Fibroblast of lung (primary cell): ENCODE measurements at regions not wholly inside any gene's neighbourhood (a gene's known extent, or its start where the extent isn't known, plus 50 kb on each side); places are given as distances from the start of the nearest gene placed in this dataset.

ENCODE experiments used
- CTCF ChIP-seq, 2 donors: IDR thresholded peaks in 1 of 2; conservative IDR thresholded peaks in 1 of 2; 1 replicate in 1 of 2; 2 replicates in 1 of 2; pipeline ENCODE4 v1.5.1; 2011 to 2012; ENCODE audit warnings: low read length in 2 of 2, control low read depth in 1 of 2, inconsistent platforms in 1 of 2, low read depth in 1 of 2, mild to moderate bottlenecking in 1 of 2
- EZH2 ChIP-seq: IDR thresholded peaks from 2 replicates; pipeline ENCODE4 v1.5.1; 2012; ENCODE audit warnings: low read length, control low read depth, mild to moderate bottlenecking; ENCODE audit errors: missing control alignments

DNA sequence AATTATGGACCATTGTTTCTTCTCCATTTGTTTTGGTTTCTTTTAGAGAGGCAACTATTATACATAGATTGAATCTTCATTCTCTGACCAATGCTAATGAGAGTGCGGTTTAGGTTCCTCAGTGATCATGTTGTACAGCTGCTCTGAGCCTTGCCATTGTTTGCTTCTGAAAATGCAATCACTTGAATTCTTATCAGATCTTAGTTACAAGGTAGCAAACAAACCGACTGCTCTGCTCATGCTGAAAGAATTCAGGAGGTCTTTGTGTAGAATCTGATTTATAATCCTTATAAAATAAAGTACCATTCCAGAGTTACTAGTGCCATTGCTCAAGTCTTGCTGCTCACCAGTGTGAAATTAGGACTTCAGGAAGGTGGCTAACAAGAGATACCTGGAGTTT lies 569.1 kb upstream of the ID4 start:
- TF ChIP-seq CTCF (conservative IDR thresholded peaks at IDR 0.05 in 1 of 2, IDR thresholded peaks at IDR 0.05 in 1 of 2; ENCODE audit: low read depth in 1 of 2, low read length in 2 of 2) (no peak), EZH2 (no peak)
